ENCODE measurements at regions not wholly inside any gene's neighbourhood (a gene's known extent, or its start where the extent isn't known, plus 50 kb on each side); places are given as distances from the start of the nearest gene placed in this dataset.

DNA sequence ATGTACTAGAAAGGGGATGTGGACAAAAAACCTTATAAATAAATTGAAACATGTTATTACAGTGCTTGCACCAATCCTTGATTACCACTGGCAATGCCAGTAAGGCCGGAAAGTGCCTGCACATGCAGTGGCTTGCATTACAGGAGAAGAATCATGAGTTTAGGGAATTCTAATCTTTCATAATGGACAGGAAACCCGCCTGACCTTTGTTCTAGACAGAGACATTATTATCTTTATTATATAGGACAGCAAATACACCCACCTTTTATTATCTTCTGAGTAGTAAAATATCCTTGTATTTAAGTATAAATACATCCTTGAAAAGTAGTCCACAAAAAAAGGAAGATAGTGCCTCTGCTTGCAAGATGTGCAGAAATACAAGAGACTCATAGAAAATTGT is 379.9 kb upstream of the LCORL start:
- TF ChIP-seq, protein P1, sequence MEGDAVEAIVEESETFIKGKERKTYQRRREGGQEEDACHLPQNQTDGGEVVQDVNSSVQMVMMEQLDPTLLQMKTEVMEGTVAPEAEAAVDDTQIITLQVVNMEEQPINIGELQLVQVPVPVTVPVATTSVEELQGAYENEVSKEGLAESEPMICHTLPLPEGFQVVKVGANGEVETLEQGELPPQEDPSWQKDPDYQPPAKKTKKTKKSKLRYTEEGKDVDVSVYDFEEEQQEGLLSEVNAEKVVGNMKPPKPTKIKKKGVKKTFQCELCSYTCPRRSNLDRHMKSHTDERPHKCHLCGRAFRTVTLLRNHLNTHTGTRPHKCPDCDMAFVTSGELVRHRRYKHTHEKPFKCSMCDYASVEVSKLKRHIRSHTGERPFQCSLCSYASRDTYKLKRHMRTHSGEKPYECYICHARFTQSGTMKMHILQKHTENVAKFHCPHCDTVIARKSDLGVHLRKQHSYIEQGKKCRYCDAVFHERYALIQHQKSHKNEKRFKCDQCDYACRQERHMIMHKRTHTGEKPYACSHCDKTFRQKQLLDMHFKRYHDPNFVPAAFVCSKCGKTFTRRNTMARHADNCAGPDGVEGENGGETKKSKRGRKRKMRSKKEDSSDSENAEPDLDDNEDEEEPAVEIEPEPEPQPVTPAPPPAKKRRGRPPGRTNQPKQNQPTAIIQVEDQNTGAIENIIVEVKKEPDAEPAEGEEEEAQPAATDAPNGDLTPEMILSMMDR (IDR thresholded peaks at IDR 0.05): no peak
- no peak for TF ChIP-seq POLR2A (IDR thresholded peaks at IDR 0.05)

Measured in transverse colon (tissue), 3 donors.